H9 (cell line): ENCODE measurements at regions not wholly inside any gene's neighbourhood (a gene's known extent, or its start where the extent isn't known, plus 50 kb on each side); places are given as distances from the start of the nearest gene placed in this dataset.

Source experiments
- DNase-seq: peaks from one replicate; pipeline ENCODE4 v3.0.0-alpha.2; 2017
- H2AFZ ChIP-seq: one replicate; pipeline ENCODE4 v1.6.1; 2013; ENCODE audit warnings: mild to moderate bottlenecking, low read length, control low read depth, moderate library complexity
- H2AK5ac ChIP-seq: 2 replicates; pipeline ENCODE4 v1.6.1; 2013; ENCODE audit warnings: low read length, control low read depth, mixed read lengths; ENCODE audit not compliant: insufficient read length
- H2BK120ac ChIP-seq: one replicate; pipeline ENCODE4 v1.6.1; 2013; ENCODE audit warnings: low read depth, mild to moderate bottlenecking, low read length, control low read depth, inconsistent platforms; ENCODE audit not compliant: poor library complexity, severe bottlenecking
- H2BK12ac ChIP-seq: 2 replicates; pipeline ENCODE4 v1.6.1; 2013; ENCODE audit warnings: low read length, control low read depth, mixed read lengths, low read depth; ENCODE audit not compliant: insufficient read length
- H2BK15ac ChIP-seq: 2 replicates; pipeline ENCODE4 v1.6.1; 2013; ENCODE audit warnings: low read depth, low read length, control low read depth
- H2BK20ac ChIP-seq: one replicate; pipeline ENCODE4 v1.6.1; 2013; ENCODE audit warnings: low read depth, mild to moderate bottlenecking, low read length, control low read depth, inconsistent platforms; ENCODE audit not compliant: poor library complexity, severe bottlenecking
- H2BK5ac ChIP-seq: 2 replicates; pipeline ENCODE4 v1.6.1; 2013; ENCODE audit warnings: low read length, control low read depth, mixed read lengths; ENCODE audit not compliant: insufficient read length
- H3K14ac ChIP-seq: 2 replicates; pipeline ENCODE4 v1.6.1; 2013; ENCODE audit warnings: low read length, control low read depth; ENCODE audit not compliant: insufficient read depth
- H3K18ac ChIP-seq: 2 replicates; pipeline ENCODE4 v1.6.1; 2013; ENCODE audit warnings: low read depth, mild to moderate bottlenecking, mixed read lengths, low read length, control low read depth; ENCODE audit not compliant: insufficient read length
- H3K23ac ChIP-seq: 2 replicates; pipeline ENCODE4 v1.6.1; 2013; ENCODE audit warnings: low read length, control low read depth, mixed read lengths, low read depth; ENCODE audit not compliant: insufficient read length
- H3K23me2 ChIP-seq: 2 replicates; pipeline ENCODE4 v1.6.1; 2013; ENCODE audit warnings: low read depth, mild to moderate bottlenecking, mixed read lengths, low read length, control low read depth; ENCODE audit not compliant: insufficient read length, poor library complexity, severe bottlenecking
- H3K27ac ChIP-seq: 2 replicates; pipeline ENCODE4 v1.5.1; 2013; ENCODE audit warnings: low read length, control low read depth, mixed read lengths, low read depth; ENCODE audit not compliant: insufficient read length
- H3K27me3 ChIP-seq: 2 replicates; pipeline ENCODE4 v1.6.1; 2013; ENCODE audit warnings: low read length, control low read depth, inconsistent platforms; ENCODE audit not compliant: insufficient read depth
- H3K4ac ChIP-seq: 2 replicates; pipeline ENCODE4 v1.6.1; 2013; ENCODE audit warnings: low read depth, mild to moderate bottlenecking, control low read depth, inconsistent platforms, low read length, moderate library complexity
- H3K4me1 ChIP-seq: 2 replicates; pipeline ENCODE4 v1.6.1; 2013; ENCODE audit warnings: low read length, control low read depth, inconsistent platforms; ENCODE audit not compliant: insufficient read depth
- H3K4me2 ChIP-seq: 2 replicates; pipeline ENCODE4 v1.6.1; 2013; ENCODE audit warnings: low read length, control low read depth, mixed read lengths; ENCODE audit not compliant: insufficient read length, insufficient read depth
- H3K56ac ChIP-seq: 2 replicates; pipeline ENCODE4 v1.6.1; 2013; ENCODE audit warnings: low read depth, mild to moderate bottlenecking, mixed read lengths, low read length, control low read depth; ENCODE audit not compliant: insufficient read length
- H3K79me1 ChIP-seq: 2 replicates; pipeline ENCODE4 v1.6.1; 2013; ENCODE audit warnings: low read depth, mild to moderate bottlenecking, moderate library complexity, low read length, control low read depth, inconsistent platforms; ENCODE audit not compliant: insufficient read depth, poor library complexity, severe bottlenecking
- H3K79me2 ChIP-seq: 2 replicates; pipeline ENCODE4 v1.6.1; 2013; ENCODE audit warnings: low read length, control low read depth, inconsistent platforms; ENCODE audit not compliant: insufficient read depth
- H3K9ac ChIP-seq: 2 replicates; pipeline ENCODE4 v1.6.1; 2013; ENCODE audit warnings: low read length, control low read depth, mixed read lengths; ENCODE audit not compliant: insufficient read length; ENCODE audit errors: extremely low read depth
- H3K9me3 ChIP-seq: one replicate; pipeline ENCODE4 v1.6.1; 2013; ENCODE audit warnings: low read depth, low read length, inconsistent platforms; ENCODE audit not compliant: control insufficient read depth
- H3T11ph ChIP-seq: one replicate; pipeline ENCODE4 v1.6.1; 2013; ENCODE audit warnings: mild to moderate bottlenecking, low read length, control low read depth, inconsistent platforms
- H4K20me1 ChIP-seq: one replicate; pipeline ENCODE4 v1.6.1; 2013; ENCODE audit not compliant: control insufficient read depth, insufficient read length, insufficient read depth
- H4K5ac ChIP-seq: 2 replicates; pipeline ENCODE4 v1.6.1; 2013; ENCODE audit warnings: low read depth, mild to moderate bottlenecking, mixed read lengths, low read length, control low read depth; ENCODE audit not compliant: insufficient read length
- H4K8ac ChIP-seq: replicated peaks from 2 replicates; pipeline ENCODE4 v1.6.1; 2013; ENCODE audit warnings: low read length, control low read depth, mixed read lengths, low read depth; ENCODE audit not compliant: insufficient read length
- H4K91ac ChIP-seq: 2 replicates; pipeline ENCODE4 v1.6.1; 2013; ENCODE audit warnings: low read depth, mild to moderate bottlenecking, moderate library complexity, mixed read lengths, low read length, control low read depth; ENCODE audit not compliant: insufficient read length
- H3K27ac Mint-ChIP-seq, 3 experiments: 2 replicates in 2 of 3; 3 replicates in 1 of 3; pipeline ENCODE4 v1.8.0; 2020 to 2021; ENCODE audit warnings: mixed read lengths in 3 of 3, mild to moderate bottlenecking in 1 of 3, moderate library complexity in 1 of 3
- H3K27me3 Mint-ChIP-seq: 2 replicates; pipeline ENCODE4 v1.8.0; 2021; ENCODE audit warnings: low read depth, mild to moderate bottlenecking, moderate library complexity, mixed read lengths
- H3K36me3 Mint-ChIP-seq, 3 experiments: 2 replicates in 2 of 3; 3 replicates in 1 of 3; pipeline ENCODE4 v1.8.0; 2020 to 2021; ENCODE audit warnings: low read depth in 3 of 3, mixed read lengths in 3 of 3; ENCODE audit not compliant: insufficient read depth in 1 of 3
- H3K4me1 Mint-ChIP-seq, 2 experiments: 2 replicates each; pipeline ENCODE4 v1.8.0; 2020; ENCODE audit warnings: mixed read lengths in 2 of 2
- H3K4me3 Mint-ChIP-seq, 2 experiments: 2 replicates in 1 of 2; 3 replicates in 1 of 2; pipeline ENCODE4 v1.8.0; 2020 to 2021; ENCODE audit warnings: mild to moderate bottlenecking in 2 of 2, mixed read lengths in 2 of 2, moderate library complexity in 1 of 2
- H3K9me3 Mint-ChIP-seq, 2 experiments: 2 replicates in 1 of 2; 3 replicates in 1 of 2; pipeline ENCODE4 v1.8.0; 2020; ENCODE audit warnings: mild to moderate bottlenecking in 2 of 2, mixed read lengths in 2 of 2, moderate library complexity in 1 of 2
- WGBS: extraction: QIAGEN DNeasy Blood & Tissue Kit; methylation state at CpG from one replicate; pipeline ENCODE4 v1.1.7; 2013; ENCODE audit warnings: missing lambda C conversion rate, low lambda C conversion rate, mixed read lengths; ENCODE audit not compliant: insufficient read length; ENCODE audit errors: extremely low coverage; 5-methylcytosine and 5-hydroxymethylcytosine counted together
- TF ChIP-seq, protein P1 (sequence below): fragments of 200-600 bp; sonication (generic); conservative IDR thresholded peaks from 3 replicates; pipeline ENCODE4 v1.8.0; 2021; ENCODE audit warnings: antibody characterized with exemption, mild to moderate bottlenecking

GRCh38 chr1:119209596-119210295 is 69.3 kb upstream of the WARS2 start:
- Mint-ChIP-seq H3K36me3 (no peaks in the 10 kb centered on the region), H3K9me3 (no peaks in the 10 kb centered on the region; a peak in 2 of 5 replicates), H3K27me3 (no peaks in the 10 kb centered on the region), H3K27ac (no peak overlapping the region), H3K4me3 (no peak overlapping the region), H3K4me1 (no peaks in the 10 kb centered on the region)
- Histone ChIP-seq H2BK120ac (no peak overlapping the region), H3K18ac (no peak overlapping the region), H4K5ac (no peak overlapping the region), H3K79me2 (no peaks in the 10 kb centered on the region), H3K4me2 (no peak overlapping the region), H3K23me2 (no peaks in the 10 kb centered on the region), H3K27me3 (no peaks in the 10 kb centered on the region), H2AK5ac (no peak overlapping the region), H3K9ac (no peak overlapping the region), H3K27ac (no peak overlapping the region), H4K20me1 (no peaks in the 10 kb centered on the region), H3K9me3 (no peaks in the 10 kb centered on the region), H4K91ac (no peak overlapping the region), H2AFZ (no peak overlapping the region), H3K4ac (no peak overlapping the region), H3K4me1 (no peaks in the 10 kb centered on the region), H4K8ac (no peak overlapping the region), H3K56ac (no peak overlapping the region), H2BK12ac (no peak overlapping the region), H2BK5ac (no peak overlapping the region), H2BK20ac (no peak overlapping the region), H3K14ac (no peak overlapping the region), H3T11ph (no peak overlapping the region), H3K79me1 (no peaks in the 10 kb centered on the region), H3K23ac (no peak overlapping the region), H2BK15ac (no peak overlapping the region)
- WGBS: no CpG with 5 or more reads among the region's 1 CpG
- DNase-seq: no peak
- TF ChIP-seq, protein P1, sequence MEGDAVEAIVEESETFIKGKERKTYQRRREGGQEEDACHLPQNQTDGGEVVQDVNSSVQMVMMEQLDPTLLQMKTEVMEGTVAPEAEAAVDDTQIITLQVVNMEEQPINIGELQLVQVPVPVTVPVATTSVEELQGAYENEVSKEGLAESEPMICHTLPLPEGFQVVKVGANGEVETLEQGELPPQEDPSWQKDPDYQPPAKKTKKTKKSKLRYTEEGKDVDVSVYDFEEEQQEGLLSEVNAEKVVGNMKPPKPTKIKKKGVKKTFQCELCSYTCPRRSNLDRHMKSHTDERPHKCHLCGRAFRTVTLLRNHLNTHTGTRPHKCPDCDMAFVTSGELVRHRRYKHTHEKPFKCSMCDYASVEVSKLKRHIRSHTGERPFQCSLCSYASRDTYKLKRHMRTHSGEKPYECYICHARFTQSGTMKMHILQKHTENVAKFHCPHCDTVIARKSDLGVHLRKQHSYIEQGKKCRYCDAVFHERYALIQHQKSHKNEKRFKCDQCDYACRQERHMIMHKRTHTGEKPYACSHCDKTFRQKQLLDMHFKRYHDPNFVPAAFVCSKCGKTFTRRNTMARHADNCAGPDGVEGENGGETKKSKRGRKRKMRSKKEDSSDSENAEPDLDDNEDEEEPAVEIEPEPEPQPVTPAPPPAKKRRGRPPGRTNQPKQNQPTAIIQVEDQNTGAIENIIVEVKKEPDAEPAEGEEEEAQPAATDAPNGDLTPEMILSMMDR: no peak
